GM12878 (cell line): ENCODE measurements at regions not wholly inside any gene's neighbourhood (a gene's known extent, or its start where the extent isn't known, plus 50 kb on each side); places are given as distances from the start of the nearest gene placed in this dataset.

Experiments used
- ATAC-seq: fragments of 200-7000 bp; cut with Tn5 transposase; 3 replicates; pipeline ENCODE4 v1.9.1; 2020; ENCODE audit warnings: mild to moderate bottlenecking, moderate library complexity
- BruUV-seq: library from RNA; stranded (reverse); fragments of 400-500 nt; replicated peaks from 2 replicates; lab custom pipeline; 2021; lab: Mats Ljungman, UMichigan
- CTCF ChIA-PET: fragments of 300-600 bp; sonication (Branson Sonifier 250); formaldehyde crosslinking; extraction: SDS; loops from one replicate; lab custom pipeline; 2021; ENCODE audit warnings: inconsistent platforms; lab: Yijun Ruan, JAX
- POLR2A ChIA-PET: fragments of 350-600 bp; formaldehyde crosslinking; extraction: SDS; loops from one replicate; lab custom pipeline; 2021; ENCODE audit warnings: inconsistent platforms; lab: Charles Lee
- RAD21 ChIA-PET: fragments of 300-600 bp; sonication (Branson Sonifier 250); formaldehyde crosslinking; loops from one replicate; lab custom pipeline; 2023; ENCODE audit warnings: antibody characterized with exemption; ENCODE audit not compliant: unreplicated experiment; lab: Charles Lee
- SMC1A ChIA-PET: fragments of 300-600 bp; sonication (Branson Sonifier 250); formaldehyde crosslinking; loops from one replicate; lab custom pipeline; 2023; ENCODE audit not compliant: unreplicated experiment, uncharacterized antibody; lab: Charles Lee
- DNase-seq: peaks from one replicate; pipeline ENCODE4 v3.0.0-alpha.2; 2011; ENCODE audit warnings: low read depth, low spot score
- FAIRE-seq: peaks from 3 replicates; lab custom pipeline; 2011; peaks lifted over from hg19 to GRCh38; lab: Jason Lieb, UNC
- H2AFZ ChIP-seq: 2 replicates; pipeline ENCODE4 v1.6.0; 2011; ENCODE audit warnings: low read depth, low read length, control low read depth; ENCODE audit not compliant: control insufficient read depth
- H3K27ac ChIP-seq: 2 replicates; pipeline ENCODE4 v1.5.1; 2011; ENCODE audit warnings: control low read depth; ENCODE audit not compliant: control insufficient read depth, insufficient read depth
- H3K27me3 ChIP-seq, 2 experiments: replicated peaks in 1 of 2; 2 replicates each; pipeline versions ENCODE4 v1.6.0 to v1.6.1; 2011; ENCODE audit warnings: low read length in 1 of 2; ENCODE audit not compliant: control insufficient read depth in 2 of 2, insufficient read depth in 2 of 2
- H3K36me3 ChIP-seq, 2 experiments: 2 replicates each; pipeline ENCODE4 v1.5.1; 2011; ENCODE audit warnings: low read length in 1 of 2; ENCODE audit not compliant: control insufficient read depth in 2 of 2, insufficient read depth in 2 of 2
- H3K4me1 ChIP-seq: 2 replicates; pipeline ENCODE4 v1.6.1; 2011; ENCODE audit warnings: mild to moderate bottlenecking, low read length, moderate library complexity, mixed read lengths; ENCODE audit not compliant: control insufficient read depth, insufficient read depth
- H3K4me2 ChIP-seq: 2 replicates; pipeline ENCODE4 v1.6.0; 2011; ENCODE audit warnings: control low read depth; ENCODE audit not compliant: control insufficient read depth, insufficient read depth
- H3K4me3 ChIP-seq: fragments of 200-600 bp; sonication (generic); 2 replicates; pipeline ENCODE4 v1.5.1; 2016
- H3K79me2 ChIP-seq: 2 replicates; pipeline ENCODE4 v1.6.0; 2011; ENCODE audit warnings: low read length; ENCODE audit not compliant: control insufficient read depth, insufficient read depth
- H3K9ac ChIP-seq: 2 replicates; pipeline ENCODE4 v1.8.0; 2011; ENCODE audit warnings: low read length, control low read depth, mixed read lengths; ENCODE audit not compliant: control insufficient read depth, insufficient read depth
- H3K9me3 ChIP-seq: replicated peaks from 3 replicates; pipeline ENCODE4 v1.5.1; 2011; ENCODE audit warnings: mild to moderate bottlenecking, low read length; ENCODE audit not compliant: control insufficient read depth, insufficient read depth
- H4K20me1 ChIP-seq: 2 replicates; pipeline ENCODE4 v1.6.0; 2011; ENCODE audit not compliant: control insufficient read depth, insufficient read depth
- BHLHE40 ChIP-seq, 2 experiments: fragments of 450-650 bp in 1 of 2; IDR thresholded peaks; 2 replicates each; pipeline ENCODE4 v1.6.1; 2011 to 2017; ENCODE audit warnings: low read depth in 2 of 2, borderline replicate concordance in 1 of 2, improper control_type of control experiment in 1 of 2, low read length in 1 of 2, mild to moderate bottlenecking in 1 of 2
- FOS ChIP-seq: IDR thresholded peaks from 3 replicates; pipeline ENCODE4 v1.6.1; 2011; ENCODE audit warnings: borderline replicate concordance; ENCODE audit not compliant: insufficient read length; ENCODE audit errors: extremely low read depth
- GABPA ChIP-seq: IDR thresholded peaks from 2 replicates; pipeline ENCODE4 v1.6.1; 2014; ENCODE audit warnings: antibody characterized with exemption, low read depth, mild to moderate bottlenecking, inconsistent platforms
- GATAD2B ChIP-seq: fragments of 450-650 bp; conservative IDR thresholded peaks from 2 replicates; pipeline ENCODE4 v1.6.1; 2017; ENCODE audit warnings: low read depth, mild to moderate bottlenecking, moderate library complexity
- KLF5 ChIP-seq: fragments of 450-650 bp; IDR thresholded peaks from 2 replicates; pipeline ENCODE4 v1.6.1; 2014; ENCODE audit warnings: mild to moderate bottlenecking; ENCODE audit not compliant: partially characterized antibody
- NBN ChIP-seq: fragments of 450-650 bp; IDR thresholded peaks from 2 replicates; pipeline ENCODE4 v1.6.1; 2016
- NR2C2 ChIP-seq: IDR thresholded peaks from 2 replicates; pipeline ENCODE4 v1.6.1; 2011; ENCODE audit warnings: borderline replicate concordance, low read depth; ENCODE audit not compliant: control insufficient read depth, insufficient read length
- PML ChIP-seq: IDR thresholded peaks from 2 replicates; pipeline ENCODE4 v1.6.1; 2012; ENCODE audit warnings: low read length, inconsistent platforms
- SIN3A ChIP-seq: IDR thresholded peaks from 2 replicates; pipeline ENCODE4 v1.6.1; 2012; ENCODE audit warnings: low read depth, low read length, improper control_type of control experiment
- SMAD5 ChIP-seq: IDR thresholded peaks from 2 replicates; pipeline ENCODE4 v1.6.1; 2016; ENCODE audit warnings: antibody characterized with exemption, low read depth
- SMARCA5 ChIP-seq: fragments of 450-650 bp; IDR thresholded peaks from 2 replicates; pipeline ENCODE4 v1.6.1; 2017; ENCODE audit warnings: mild to moderate bottlenecking
- SP1 ChIP-seq: IDR thresholded peaks from one replicate; pipeline ENCODE4 v1.6.1; 2011; ENCODE audit warnings: low read depth, low read length
- SREBF2 ChIP-seq: IDR thresholded peaks from 2 replicates; pipeline ENCODE4 v1.6.1; 2012; ENCODE audit warnings: mild to moderate bottlenecking, low read length
- WGBS: methylation state at CpG from one replicate; pipeline ENCODE4 v1.1.6; 2016; ENCODE audit warnings: low lambda C conversion rate; ENCODE audit not compliant: insufficient replicate concordance, insufficient coverage; ENCODE audit errors: missing lambda C conversion rate; 5-methylcytosine and 5-hydroxymethylcytosine counted together
- in situ Hi-C: fragments of 300-500 bp; cut with MboI; formaldehyde crosslinking; loops from 9 replicates; pipeline ENCODE4 v1.14.3; 2018; ENCODE audit warnings: mixed read lengths
- intact Hi-C: fragments of 100-400 bp; cut with micrococcal nuclease; formaldehyde crosslinking; loops from one replicate; pipeline ENCODE4 v1.14.2; 2022; ENCODE audit not compliant: unreplicated experiment
- TF ChIP-seq, protein P1 (sequence below): fragments of 450-650 bp; IDR thresholded peaks from 2 replicates; pipeline ENCODE4 v1.6.1; 2016; ENCODE audit warnings: mild to moderate bottlenecking
- TF ChIP-seq, protein P2 (sequence below): IDR thresholded peaks from 2 replicates; pipeline ENCODE4 v1.6.1; 2012; ENCODE audit warnings: improper control_type of control experiment, low read depth, low read length; ENCODE audit not compliant: insufficient replicate concordance
- TF ChIP-seq, protein P3 (sequence below): IDR thresholded peaks from 2 replicates; pipeline ENCODE4 v1.6.1; 2011; ENCODE audit warnings: low read depth, mild to moderate bottlenecking, low read length, moderate library complexity, borderline replicate concordance; ENCODE audit errors: extremely low read depth
- TF ChIP-seq, protein P4 (sequence below): fragments of 450-650 bp; IDR thresholded peaks from 2 replicates; pipeline ENCODE4 v1.6.1; 2017; ENCODE audit warnings: mild to moderate bottlenecking

GRCh38 chr1:187045371-187045770 lies 216.6 kb downstream of the PLA2G4A start (continued):
- no peak for TF ChIP-seq BHLHE40 (IDR thresholded peaks at IDR 0.05; ENCODE audit: borderline replicate concordance in 1 of 2, low read depth in 2 of 2, low read length in 1 of 2)
- TF ChIP-seq FOS = no peak
- TF ChIP-seq SIN3A = no peak

DNA sequence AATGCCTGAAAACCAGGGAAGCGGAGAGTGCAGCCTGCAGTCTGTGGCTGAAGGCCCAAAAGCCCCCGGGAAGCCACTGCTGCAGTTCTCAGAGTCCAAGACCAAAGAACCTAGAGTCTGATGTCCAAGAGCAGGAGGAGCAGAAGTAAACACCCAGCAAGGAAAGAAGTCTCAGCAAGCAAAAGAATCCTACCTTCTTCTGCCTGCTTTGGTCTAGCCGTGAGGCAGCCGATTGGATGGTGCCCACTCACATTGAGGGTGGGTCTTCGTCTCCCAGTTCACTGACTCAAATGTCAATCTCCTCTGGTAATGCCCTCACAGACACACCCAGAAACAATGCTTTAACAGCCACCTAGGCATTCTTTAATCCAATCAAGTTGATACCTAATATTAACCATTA lies 217.5 kb downstream of the PLA2G4A start:
- ATAC-seq = no peak
- POLR2A ChIA-PET = no interaction called here
- Histone ChIP-seq H3K9me3 (no peaks in the 10 kb centered on the region), H3K9ac (no peak overlapping the region), H3K27me3 (no peaks in the 10 kb centered on the region; a peak in 1 of 4 replicates), H3K36me3 (no peaks in the 10 kb centered on the region), H3K4me1 (no peaks in the 10 kb centered on the region), H3K4me3 (no peak overlapping the region), H3K27ac (no peak overlapping the region), H3K4me2 (no peak overlapping the region), H4K20me1 (no peaks in the 10 kb centered on the region), H3K79me2 (no peaks in the 10 kb centered on the region), H2AFZ (no peak overlapping the region)
- no peak for DNase-seq
- no peak for FAIRE-seq
- in situ Hi-C loops (no loop called here), intact Hi-C loops (no loop called here)
- RAD21 ChIA-PET = no interaction called here
- no TSS peak for BruUV-seq
- WGBS = 46% methylated on average over 5 of the region's 5 CpGs
- CTCF ChIA-PET = no interaction called here
- SMC1A ChIA-PET = no interaction called here
- TF ChIP-seq NBN (no peak), NR2C2 (no peak), PML (no peak), KLF5 (no peak), GATAD2B (no peak), SMAD5 (no peak), SMARCA5 (no peak), SREBF2 (no peak), GABPA (no peak), SP1 (no peak)
- TF ChIP-seq, protein P1, sequence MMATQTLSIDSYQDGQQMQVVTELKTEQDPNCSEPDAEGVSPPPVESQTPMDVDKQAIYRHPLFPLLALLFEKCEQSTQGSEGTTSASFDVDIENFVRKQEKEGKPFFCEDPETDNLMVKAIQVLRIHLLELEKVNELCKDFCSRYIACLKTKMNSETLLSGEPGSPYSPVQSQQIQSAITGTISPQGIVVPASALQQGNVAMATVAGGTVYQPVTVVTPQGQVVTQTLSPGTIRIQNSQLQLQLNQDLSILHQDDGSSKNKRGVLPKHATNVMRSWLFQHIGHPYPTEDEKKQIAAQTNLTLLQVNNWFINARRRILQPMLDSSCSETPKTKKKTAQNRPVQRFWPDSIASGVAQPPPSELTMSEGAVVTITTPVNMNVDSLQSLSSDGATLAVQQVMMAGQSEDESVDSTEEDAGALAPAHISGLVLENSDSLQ = no peak
- TF ChIP-seq, protein P2, sequence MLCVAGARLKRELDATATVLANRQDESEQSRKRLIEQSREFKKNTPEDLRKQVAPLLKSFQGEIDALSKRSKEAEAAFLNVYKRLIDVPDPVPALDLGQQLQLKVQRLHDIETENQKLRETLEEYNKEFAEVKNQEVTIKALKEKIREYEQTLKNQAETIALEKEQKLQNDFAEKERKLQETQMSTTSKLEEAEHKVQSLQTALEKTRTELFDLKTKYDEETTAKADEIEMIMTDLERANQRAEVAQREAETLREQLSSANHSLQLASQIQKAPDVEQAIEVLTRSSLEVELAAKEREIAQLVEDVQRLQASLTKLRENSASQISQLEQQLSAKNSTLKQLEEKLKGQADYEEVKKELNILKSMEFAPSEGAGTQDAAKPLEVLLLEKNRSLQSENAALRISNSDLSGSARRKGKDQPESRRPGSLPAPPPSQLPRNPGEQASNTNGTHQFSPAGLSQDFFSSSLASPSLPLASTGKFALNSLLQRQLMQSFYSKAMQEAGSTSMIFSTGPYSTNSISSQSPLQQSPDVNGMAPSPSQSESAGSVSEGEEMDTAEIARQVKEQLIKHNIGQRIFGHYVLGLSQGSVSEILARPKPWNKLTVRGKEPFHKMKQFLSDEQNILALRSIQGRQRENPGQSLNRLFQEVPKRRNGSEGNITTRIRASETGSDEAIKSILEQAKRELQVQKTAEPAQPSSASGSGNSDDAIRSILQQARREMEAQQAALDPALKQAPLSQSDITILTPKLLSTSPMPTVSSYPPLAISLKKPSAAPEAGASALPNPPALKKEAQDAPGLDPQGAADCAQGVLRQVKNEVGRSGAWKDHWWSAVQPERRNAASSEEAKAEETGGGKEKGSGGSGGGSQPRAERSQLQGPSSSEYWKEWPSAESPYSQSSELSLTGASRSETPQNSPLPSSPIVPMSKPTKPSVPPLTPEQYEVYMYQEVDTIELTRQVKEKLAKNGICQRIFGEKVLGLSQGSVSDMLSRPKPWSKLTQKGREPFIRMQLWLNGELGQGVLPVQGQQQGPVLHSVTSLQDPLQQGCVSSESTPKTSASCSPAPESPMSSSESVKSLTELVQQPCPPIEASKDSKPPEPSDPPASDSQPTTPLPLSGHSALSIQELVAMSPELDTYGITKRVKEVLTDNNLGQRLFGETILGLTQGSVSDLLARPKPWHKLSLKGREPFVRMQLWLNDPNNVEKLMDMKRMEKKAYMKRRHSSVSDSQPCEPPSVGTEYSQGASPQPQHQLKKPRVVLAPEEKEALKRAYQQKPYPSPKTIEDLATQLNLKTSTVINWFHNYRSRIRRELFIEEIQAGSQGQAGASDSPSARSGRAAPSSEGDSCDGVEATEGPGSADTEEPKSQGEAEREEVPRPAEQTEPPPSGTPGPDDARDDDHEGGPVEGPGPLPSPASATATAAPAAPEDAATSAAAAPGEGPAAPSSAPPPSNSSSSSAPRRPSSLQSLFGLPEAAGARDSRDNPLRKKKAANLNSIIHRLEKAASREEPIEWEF = no peak
- TF ChIP-seq, protein P3, sequence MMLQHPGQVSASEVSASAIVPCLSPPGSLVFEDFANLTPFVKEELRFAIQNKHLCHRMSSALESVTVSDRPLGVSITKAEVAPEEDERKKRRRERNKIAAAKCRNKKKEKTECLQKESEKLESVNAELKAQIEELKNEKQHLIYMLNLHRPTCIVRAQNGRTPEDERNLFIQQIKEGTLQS = no peak
- TF ChIP-seq, protein P4, sequence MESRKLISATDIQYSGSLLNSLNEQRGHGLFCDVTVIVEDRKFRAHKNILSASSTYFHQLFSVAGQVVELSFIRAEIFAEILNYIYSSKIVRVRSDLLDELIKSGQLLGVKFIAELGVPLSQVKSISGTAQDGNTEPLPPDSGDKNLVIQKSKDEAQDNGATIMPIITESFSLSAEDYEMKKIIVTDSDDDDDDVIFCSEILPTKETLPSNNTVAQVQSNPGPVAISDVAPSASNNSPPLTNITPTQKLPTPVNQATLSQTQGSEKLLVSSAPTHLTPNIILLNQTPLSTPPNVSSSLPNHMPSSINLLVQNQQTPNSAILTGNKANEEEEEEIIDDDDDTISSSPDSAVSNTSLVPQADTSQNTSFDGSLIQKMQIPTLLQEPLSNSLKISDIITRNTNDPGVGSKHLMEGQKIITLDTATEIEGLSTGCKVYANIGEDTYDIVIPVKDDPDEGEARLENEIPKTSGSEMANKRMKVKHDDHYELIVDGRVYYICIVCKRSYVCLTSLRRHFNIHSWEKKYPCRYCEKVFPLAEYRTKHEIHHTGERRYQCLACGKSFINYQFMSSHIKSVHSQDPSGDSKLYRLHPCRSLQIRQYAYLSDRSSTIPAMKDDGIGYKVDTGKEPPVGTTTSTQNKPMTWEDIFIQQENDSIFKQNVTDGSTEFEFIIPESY = no peak
